ENCODE measurements at regions not wholly inside any gene's neighbourhood (a gene's known extent, or its start where the extent isn't known, plus 50 kb on each side); places are given as distances from the start of the nearest gene placed in this dataset.

GRCh38 chr1:175864625-175865024 lies 121.2 kb upstream of the TNR start:
- TF ChIP-seq, protein P1, sequence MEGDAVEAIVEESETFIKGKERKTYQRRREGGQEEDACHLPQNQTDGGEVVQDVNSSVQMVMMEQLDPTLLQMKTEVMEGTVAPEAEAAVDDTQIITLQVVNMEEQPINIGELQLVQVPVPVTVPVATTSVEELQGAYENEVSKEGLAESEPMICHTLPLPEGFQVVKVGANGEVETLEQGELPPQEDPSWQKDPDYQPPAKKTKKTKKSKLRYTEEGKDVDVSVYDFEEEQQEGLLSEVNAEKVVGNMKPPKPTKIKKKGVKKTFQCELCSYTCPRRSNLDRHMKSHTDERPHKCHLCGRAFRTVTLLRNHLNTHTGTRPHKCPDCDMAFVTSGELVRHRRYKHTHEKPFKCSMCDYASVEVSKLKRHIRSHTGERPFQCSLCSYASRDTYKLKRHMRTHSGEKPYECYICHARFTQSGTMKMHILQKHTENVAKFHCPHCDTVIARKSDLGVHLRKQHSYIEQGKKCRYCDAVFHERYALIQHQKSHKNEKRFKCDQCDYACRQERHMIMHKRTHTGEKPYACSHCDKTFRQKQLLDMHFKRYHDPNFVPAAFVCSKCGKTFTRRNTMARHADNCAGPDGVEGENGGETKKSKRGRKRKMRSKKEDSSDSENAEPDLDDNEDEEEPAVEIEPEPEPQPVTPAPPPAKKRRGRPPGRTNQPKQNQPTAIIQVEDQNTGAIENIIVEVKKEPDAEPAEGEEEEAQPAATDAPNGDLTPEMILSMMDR (conservative IDR thresholded peaks at IDR 0.05; ENCODE audit: low read depth, low read length), result no peak
- no peak for TF ChIP-seq EZH2 (IDR thresholded peaks at IDR 0.05; ENCODE audit: borderline replicate concordance, low read depth, low read length, poor library complexity, severe bottlenecking)

All from A673 (cell line).